GM19238 (cell line): ENCODE measurements at regions not wholly inside any gene's neighbourhood (a gene's known extent, or its start where the extent isn't known, plus 50 kb on each side); places are given as distances from the start of the nearest gene placed in this dataset.
"Not testable (repeated sequence)": the region's sequence is repeated elsewhere in the genome, so short reads cannot be mapped to it uniquely, and the experiment has no call there.

ENCODE experiments used
- DNase-seq: peaks from one replicate; pipeline ENCODE4 v3.0.0; 2011; ENCODE audit warnings: low spot score; ENCODE audit not compliant: insufficient read length

- not testable (repeated sequence) for DNase-seq
Measured at GRCh38 chr17:30731210-30732132, 93.0 kb downstream of the CRLF3 start.

GRCh38 chr17:30730837-30731209, 93.7 kb downstream of the CRLF3 start:
- DNase-seq: not testable (repeated sequence)

GRCh38 chr17:30730171-30730836, 94.2 kb downstream of the CRLF3 start:
- not testable (repeated sequence) for DNase-seq

- not testable (repeated sequence) for DNase-seq
Measured at GRCh38 chr17:30729471-30730170, 94.9 kb downstream of the CRLF3 start.

- not testable (repeated sequence) for DNase-seq
Measured at GRCh38 chr17:30727517-30727916, 97.0 kb downstream of the CRLF3 start.

GRCh38 chr17:30726734-30727133, 97.8 kb downstream of the CRLF3 start:
- DNase-seq: not testable (repeated sequence)

GRCh38 chr17:30726310-30726709, 98.2 kb downstream of the CRLF3 start:
- DNase-seq: not testable (repeated sequence)

- not testable (repeated sequence) for DNase-seq
Measured at GRCh38 chr17:30724034-30724650, 100.3 kb downstream of the CRLF3 start.

GRCh38 chr17:30722114-30722780, 102.2 kb downstream of the CRLF3 start:
- not testable (repeated sequence) for DNase-seq

GRCh38 chr17:30720971-30721370, 103.5 kb downstream of the CRLF3 start:
- DNase-seq: not testable (repeated sequence)

- DNase-seq: no peak
Measured at GRCh38 chr17:30720013-30720471, 104.5 kb downstream of the CRLF3 start.

GRCh38 chr17:30719131-30719973, 105.1 kb downstream of the CRLF3 start:
- not testable (repeated sequence) for DNase-seq

GRCh38 chr17:30718691-30719090, 105.8 kb downstream of the CRLF3 start:
- DNase-seq: not testable (repeated sequence)

- not testable (repeated sequence) for DNase-seq
Measured at GRCh38 chr17:30718099-30718447, 106.4 kb downstream of the CRLF3 start.

- no peak for DNase-seq
Measured at GRCh38 chr17:30717291-30718098, 107.0 kb downstream of the CRLF3 start.

- DNase-seq: no peak
Measured at GRCh38 chr17:30716461-30717290, 107.8 kb downstream of the CRLF3 start.

- DNase-seq: not testable (repeated sequence)
Measured at GRCh38 chr17:30714825-30715622, 109.5 kb downstream of the CRLF3 start.
